IMR-90 (cell line): ENCODE measurements at regions not wholly inside any gene's neighbourhood (a gene's known extent, or its start where the extent isn't known, plus 50 kb on each side); places are given as distances from the start of the nearest gene placed in this dataset.

ENCODE experiments used
- BHLHE40 ChIP-seq: fragments of 150-350 bp; IDR thresholded peaks from 2 replicates; pipeline ENCODE4 v1.6.1; 2016; ENCODE audit warnings: mild to moderate bottlenecking, low read depth, low read length
- CEBPB ChIP-seq: IDR thresholded peaks from 2 replicates; pipeline ENCODE4 v1.6.1; 2012; ENCODE audit warnings: low read depth, low read length, improper control_type of control experiment
- MXI1 ChIP-seq: IDR thresholded peaks from 2 replicates; pipeline ENCODE4 v1.6.1; 2012; ENCODE audit warnings: low read depth, mild to moderate bottlenecking, low read length, moderate library complexity, borderline replicate concordance
- POLR2A ChIP-seq: IDR thresholded peaks from 2 replicates; pipeline ENCODE4 v1.6.1; 2012; ENCODE audit warnings: mild to moderate bottlenecking, low read depth, low read length
- RAD21 ChIP-seq: IDR thresholded peaks from 2 replicates; pipeline ENCODE4 v1.6.1; 2012; ENCODE audit warnings: low read length, improper control_type of control experiment
- RFX5 ChIP-seq: IDR thresholded peaks from 2 replicates; pipeline ENCODE4 v1.8.0; 2012; ENCODE audit warnings: low read depth, mild to moderate bottlenecking, low read length, moderate library complexity
- TF ChIP-seq, protein P1 (sequence below): conservative IDR thresholded peaks from 2 replicates; pipeline ENCODE4 v1.5.1; 2012; ENCODE audit warnings: mild to moderate bottlenecking, low read depth, low read length, improper control_type of control experiment
- TF ChIP-seq, protein P2 (sequence below): fragments of 150-350 bp; IDR thresholded peaks from 2 replicates; pipeline ENCODE4 v1.6.1; 2016; ENCODE audit warnings: low read depth, mild to moderate bottlenecking, low read length, moderate library complexity, borderline replicate concordance

DNA sequence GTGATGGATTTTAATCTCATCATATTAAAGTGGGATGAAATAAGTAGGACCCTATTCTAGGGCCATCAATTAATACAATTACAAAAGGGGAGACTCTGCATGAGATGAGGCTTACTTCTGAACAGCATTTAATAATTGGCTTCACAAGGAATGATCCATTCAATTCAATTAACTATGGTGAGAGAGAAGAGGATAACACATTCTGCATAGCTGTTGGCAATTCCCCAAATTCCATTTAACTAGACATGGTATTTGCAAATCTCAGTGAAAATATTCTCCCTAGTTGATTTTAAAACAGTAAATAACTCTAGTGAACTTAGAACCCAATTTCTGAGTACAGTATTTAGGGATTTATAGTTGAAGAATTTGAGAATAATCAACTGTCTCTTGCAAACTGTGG is 145.3 kb downstream of the NOC3L start:
- TF ChIP-seq, protein P1, sequence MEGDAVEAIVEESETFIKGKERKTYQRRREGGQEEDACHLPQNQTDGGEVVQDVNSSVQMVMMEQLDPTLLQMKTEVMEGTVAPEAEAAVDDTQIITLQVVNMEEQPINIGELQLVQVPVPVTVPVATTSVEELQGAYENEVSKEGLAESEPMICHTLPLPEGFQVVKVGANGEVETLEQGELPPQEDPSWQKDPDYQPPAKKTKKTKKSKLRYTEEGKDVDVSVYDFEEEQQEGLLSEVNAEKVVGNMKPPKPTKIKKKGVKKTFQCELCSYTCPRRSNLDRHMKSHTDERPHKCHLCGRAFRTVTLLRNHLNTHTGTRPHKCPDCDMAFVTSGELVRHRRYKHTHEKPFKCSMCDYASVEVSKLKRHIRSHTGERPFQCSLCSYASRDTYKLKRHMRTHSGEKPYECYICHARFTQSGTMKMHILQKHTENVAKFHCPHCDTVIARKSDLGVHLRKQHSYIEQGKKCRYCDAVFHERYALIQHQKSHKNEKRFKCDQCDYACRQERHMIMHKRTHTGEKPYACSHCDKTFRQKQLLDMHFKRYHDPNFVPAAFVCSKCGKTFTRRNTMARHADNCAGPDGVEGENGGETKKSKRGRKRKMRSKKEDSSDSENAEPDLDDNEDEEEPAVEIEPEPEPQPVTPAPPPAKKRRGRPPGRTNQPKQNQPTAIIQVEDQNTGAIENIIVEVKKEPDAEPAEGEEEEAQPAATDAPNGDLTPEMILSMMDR: no peak
- no peak for TF ChIP-seq RFX5
- TF ChIP-seq POLR2A: no peak
- no peak for TF ChIP-seq BHLHE40
- no peak for TF ChIP-seq CEBPB
- no peak for TF ChIP-seq RAD21
- TF ChIP-seq MXI1: no peak
- TF ChIP-seq, protein P2, sequence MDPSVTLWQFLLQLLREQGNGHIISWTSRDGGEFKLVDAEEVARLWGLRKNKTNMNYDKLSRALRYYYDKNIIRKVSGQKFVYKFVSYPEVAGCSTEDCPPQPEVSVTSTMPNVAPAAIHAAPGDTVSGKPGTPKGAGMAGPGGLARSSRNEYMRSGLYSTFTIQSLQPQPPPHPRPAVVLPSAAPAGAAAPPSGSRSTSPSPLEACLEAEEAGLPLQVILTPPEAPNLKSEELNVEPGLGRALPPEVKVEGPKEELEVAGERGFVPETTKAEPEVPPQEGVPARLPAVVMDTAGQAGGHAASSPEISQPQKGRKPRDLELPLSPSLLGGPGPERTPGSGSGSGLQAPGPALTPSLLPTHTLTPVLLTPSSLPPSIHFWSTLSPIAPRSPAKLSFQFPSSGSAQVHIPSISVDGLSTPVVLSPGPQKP: no peak
